Body of pancreas (tissue), 4 donors: ENCODE measurements at regions not wholly inside any gene's neighbourhood (a gene's known extent, or its start where the extent isn't known, plus 50 kb on each side); places are given as distances from the start of the nearest gene placed in this dataset.

Experiments used
- CTCF ChIP-seq, 7 experiments: fragments of 450-650 bp in 4 of 7; fragments of 200-600 bp in 3 of 7; sonication (generic) in 3 of 7; IDR thresholded peaks; one replicate each; pipeline ENCODE4 v1.5.1; 2016 to 2019; ENCODE audit warnings: antibody characterized with exemption in 7 of 7
- POLR2A ChIP-seq, 3 donors: fragments of 450-650 bp; IDR thresholded peaks; one replicate each; pipeline ENCODE4 v1.6.1; 2016; ENCODE audit warnings: antibody characterized with exemption in 3 of 3, mild to moderate bottlenecking in 2 of 3

GRCh38 chr12:127290251-127290650 is 976.7 kb upstream of the TMEM132C start:
- TF ChIP-seq CTCF (IDR thresholded peaks at IDR 0.05) (no peak), POLR2A (IDR thresholded peaks at IDR 0.05) (no peak)
